Esophagus squamous epithelium (tissue), 4 donors: ENCODE measurements at regions not wholly inside any gene's neighbourhood (a gene's known extent, or its start where the extent isn't known, plus 50 kb on each side); places are given as distances from the start of the nearest gene placed in this dataset.

Experiments
- POLR2A ChIP-seq, 4 donors: fragments of 450-650 bp; IDR thresholded peaks; one replicate each; pipeline ENCODE4 v1.6.1; 2017; ENCODE audit warnings: antibody characterized with exemption in 4 of 4, mild to moderate bottlenecking in 4 of 4, moderate library complexity in 3 of 4
- TF ChIP-seq, protein P1 (sequence below), 6 experiments: fragments of 450-650 bp in 4 of 6; fragments of 200-600 bp in 2 of 6; sonication (generic) in 2 of 6; IDR thresholded peaks; one replicate each; pipeline ENCODE4 v1.5.1; 2016 to 2019; ENCODE audit warnings: antibody characterized with exemption in 6 of 6, mild to moderate bottlenecking in 4 of 6, moderate library complexity in 4 of 6

DNA sequence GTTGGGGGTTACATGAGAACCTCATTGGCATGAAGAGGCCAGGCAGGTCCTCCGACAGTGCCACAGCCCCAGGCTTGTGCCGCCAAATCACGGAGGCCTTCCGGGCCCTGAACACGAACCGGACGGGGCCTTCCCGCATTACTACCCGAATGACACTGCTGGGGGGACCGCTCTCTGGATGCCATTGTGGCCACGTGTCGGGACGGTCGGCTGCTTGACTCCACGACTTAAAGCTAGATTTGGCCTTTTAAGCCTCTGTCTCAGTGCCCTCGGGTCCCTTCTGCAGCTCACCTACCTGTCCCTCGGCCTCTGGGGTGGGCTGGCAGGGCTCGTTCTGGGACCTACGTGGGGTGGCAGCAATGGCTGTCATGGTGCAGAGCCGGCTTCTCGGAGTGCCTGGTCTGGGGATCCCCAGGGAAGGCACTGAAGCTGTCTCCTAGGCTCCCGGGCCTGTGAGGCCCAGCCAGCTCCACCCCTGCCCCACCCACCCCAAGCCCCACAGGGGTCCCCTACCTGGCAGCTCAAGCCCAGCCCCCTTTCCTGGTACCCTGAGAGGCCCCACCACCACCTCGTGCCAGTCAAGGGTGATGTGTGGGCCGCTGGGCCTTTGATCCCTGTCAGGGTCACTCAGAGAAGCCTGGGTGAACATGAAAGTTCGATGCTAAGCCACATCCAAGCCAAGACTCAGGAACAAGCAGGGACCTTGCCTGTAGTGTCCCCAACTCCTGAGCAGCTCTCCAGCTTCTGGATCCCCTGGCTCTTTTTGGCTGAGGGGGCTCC, 245.8 kb upstream of the SGCG start:
- TF ChIP-seq, protein P1, sequence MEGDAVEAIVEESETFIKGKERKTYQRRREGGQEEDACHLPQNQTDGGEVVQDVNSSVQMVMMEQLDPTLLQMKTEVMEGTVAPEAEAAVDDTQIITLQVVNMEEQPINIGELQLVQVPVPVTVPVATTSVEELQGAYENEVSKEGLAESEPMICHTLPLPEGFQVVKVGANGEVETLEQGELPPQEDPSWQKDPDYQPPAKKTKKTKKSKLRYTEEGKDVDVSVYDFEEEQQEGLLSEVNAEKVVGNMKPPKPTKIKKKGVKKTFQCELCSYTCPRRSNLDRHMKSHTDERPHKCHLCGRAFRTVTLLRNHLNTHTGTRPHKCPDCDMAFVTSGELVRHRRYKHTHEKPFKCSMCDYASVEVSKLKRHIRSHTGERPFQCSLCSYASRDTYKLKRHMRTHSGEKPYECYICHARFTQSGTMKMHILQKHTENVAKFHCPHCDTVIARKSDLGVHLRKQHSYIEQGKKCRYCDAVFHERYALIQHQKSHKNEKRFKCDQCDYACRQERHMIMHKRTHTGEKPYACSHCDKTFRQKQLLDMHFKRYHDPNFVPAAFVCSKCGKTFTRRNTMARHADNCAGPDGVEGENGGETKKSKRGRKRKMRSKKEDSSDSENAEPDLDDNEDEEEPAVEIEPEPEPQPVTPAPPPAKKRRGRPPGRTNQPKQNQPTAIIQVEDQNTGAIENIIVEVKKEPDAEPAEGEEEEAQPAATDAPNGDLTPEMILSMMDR (IDR thresholded peaks at IDR 0.05) = no peak
- no peak for TF ChIP-seq POLR2A (IDR thresholded peaks at IDR 0.05)
